NCI-H1105 (cell line): ENCODE measurements at regions not wholly inside any gene's neighbourhood (a gene's known extent, or its start where the extent isn't known, plus 50 kb on each side); places are given as distances from the start of the nearest gene placed in this dataset.
"Not testable (repeated sequence)": the region's sequence is repeated elsewhere in the genome, so short reads cannot be mapped to it uniquely, and the experiment has no call there.

Source experiments
- DNase-seq: peaks from one replicate; lab custom pipeline; 2025; lab: John Stamatoyannopoulos, UW

DNA sequence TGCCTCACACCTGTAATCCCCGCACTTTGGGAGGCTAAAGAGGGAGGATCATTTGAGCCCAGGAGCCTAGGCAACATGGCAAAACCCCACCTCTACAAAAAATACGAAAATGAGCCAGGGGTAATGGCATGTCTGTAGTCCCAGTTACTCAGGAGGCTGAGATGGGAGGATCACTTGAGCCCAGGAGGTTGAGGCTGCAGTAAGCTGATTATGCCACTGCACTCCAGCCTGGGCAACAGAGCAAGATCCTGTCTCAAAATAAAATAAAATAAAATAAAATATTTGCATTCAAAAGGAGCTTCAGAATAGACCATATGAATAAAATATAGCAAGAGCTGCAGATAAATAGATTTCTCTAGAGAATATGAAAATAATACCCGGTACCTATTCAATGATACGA lies 71.5 kb upstream of the ATF7IP2 start:
- DNase-seq: no peak

GRCh38 chr16:10314811-10315210 lies 71.0 kb upstream of the ATF7IP2 start:
- DNase-seq: no peak

DNA sequence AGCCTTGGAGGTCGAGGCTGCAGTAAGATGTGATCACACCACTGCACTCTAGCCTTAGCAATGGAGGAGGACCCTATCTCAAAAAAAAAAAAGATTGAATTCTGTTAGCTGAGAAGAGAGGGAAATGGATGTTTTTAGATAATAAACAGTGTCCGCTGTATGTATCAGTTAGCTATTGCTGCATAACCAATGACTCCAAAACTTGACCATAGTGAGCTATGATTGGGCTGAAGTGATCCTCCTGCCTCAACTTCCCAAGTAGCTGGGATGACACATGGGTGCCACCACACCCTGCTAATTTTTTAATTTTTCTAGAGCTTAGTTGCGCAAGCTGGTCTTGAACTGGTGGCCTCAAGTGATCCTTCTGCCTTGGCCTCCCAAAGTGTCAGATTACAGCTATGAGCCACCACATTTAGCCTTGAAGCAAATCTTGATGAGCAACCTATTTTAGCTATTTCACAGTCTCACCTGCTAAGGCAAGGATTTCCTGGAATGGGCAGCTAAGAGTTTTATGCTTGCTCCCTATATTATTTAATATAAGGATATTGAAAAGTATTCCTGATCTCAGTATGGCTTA lies 68.3 kb upstream of the ATF7IP2 start:
- DNase-seq: no peak

DNA sequence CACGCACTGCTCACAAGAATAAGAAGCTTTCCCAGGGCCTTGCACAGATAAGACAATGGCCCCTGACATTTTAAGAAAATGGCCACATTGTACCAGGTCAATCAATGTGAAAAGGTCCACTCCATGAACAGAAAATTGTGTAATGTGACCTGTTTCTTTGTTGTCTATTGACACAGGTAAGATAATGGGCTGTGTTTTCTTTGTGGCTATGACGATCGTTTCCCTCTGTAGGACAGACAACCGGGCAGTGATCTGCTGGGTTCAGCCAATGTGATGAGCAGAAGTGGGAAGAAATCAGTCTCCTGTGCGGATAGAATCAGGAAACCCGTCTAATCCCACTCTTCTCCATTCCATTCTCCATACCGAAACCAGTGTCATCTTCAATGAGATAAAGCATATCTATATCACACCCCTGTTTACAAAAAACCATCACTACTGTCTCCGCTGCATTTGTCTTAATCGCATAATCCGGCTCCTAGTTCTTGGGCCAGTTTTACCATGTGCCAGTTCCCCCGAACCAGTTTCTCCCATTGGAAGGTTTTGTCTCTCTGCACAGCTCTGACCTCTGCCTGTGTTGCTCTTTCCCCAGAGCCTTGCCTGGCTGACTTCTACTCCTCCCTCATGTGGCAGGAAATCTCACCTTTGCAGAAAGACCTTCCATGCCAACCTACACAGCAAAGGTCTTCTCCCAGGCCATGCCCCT lies 66.9 kb upstream of the ATF7IP2 start:
- no peak for DNase-seq

- no peak for DNase-seq
Measured at GRCh38 chr16:10321407-10322387, 64.2 kb upstream of the ATF7IP2 start.

DNA sequence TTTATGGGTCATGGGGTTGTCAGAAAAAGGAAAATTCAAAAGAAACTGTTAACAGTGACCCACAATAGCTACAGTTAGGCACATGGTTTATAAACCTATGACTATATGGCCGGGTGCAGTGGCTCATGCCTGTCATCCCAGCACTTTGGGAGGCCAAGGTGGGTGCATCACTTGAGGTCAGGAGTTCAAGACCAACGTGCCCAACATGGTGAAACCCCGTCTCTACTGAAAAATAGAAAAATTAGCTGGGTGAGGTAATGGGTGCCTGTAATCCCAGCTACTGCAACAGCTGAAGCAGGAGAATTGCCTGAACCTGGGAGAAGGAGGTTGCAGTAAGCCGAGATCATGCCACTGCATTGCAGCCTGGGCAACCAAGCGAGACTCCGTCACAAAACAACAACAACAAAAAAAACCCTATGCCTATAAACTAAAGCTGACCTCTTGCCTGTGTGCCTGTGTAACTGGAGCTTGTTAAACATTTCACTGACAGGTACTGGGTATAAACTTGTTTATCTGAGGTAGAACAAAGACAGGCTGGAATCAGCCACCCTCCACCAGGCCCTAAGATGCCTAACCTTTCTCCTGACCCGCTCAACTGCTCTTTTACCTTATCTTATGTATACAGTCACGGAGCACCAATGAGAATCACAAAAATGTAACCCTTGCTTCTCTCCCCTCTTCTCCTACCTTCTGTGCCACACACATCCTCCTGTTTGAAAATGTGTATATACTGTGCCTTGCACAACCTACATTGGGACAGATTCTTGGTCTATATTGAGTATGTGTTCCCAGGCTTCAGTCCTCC lies 62.9 kb upstream of the ATF7IP2 start:
- DNase-seq: no peak

- DNase-seq: no peak
Measured at GRCh38 chr16:10323528-10323869, 62.4 kb upstream of the ATF7IP2 start.

DNA sequence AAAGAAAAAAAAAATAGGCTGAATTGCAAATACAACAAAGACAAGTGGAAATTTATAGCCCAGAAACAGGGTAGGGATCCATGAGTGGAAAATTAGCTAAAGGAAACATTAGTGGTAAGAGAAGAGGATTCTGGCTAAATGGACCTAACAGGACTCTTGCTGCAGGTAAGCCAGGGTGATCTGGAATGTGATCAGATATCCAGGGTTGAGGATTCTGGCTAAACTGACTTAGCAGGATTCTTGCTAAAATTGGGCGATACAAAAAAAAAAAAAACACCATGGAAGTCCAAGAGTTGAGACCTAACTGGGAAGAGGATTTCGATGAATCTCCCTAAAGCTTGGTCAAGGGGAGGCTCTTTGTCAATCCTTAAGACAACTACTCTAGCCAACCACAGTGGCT lies 61.7 kb upstream of the ATF7IP2 start:
- no peak for DNase-seq

GRCh38 chr16:10325783-10326543 lies 59.9 kb upstream of the ATF7IP2 start:
- no peak for DNase-seq

DNA sequence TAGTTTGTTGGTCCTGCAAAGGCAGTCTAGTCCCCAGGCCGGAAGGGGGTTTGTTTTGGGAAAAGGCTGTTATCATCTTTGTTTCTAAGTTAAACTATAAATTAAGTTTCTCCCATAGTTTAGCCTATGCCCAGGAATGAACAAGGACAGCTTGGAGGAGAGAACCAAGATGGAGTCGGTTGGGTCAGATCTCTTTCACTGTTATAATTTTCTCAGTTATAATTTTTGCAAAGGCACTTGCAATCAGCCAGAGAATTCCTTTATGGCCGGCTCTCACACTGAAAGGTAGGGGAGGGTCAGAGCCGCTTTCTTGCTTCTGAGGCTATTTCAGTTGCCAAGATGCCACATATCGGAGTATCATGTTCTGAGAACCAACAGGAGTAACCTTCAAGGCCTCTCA lies 59.2 kb upstream of the ATF7IP2 start:
- DNase-seq: no peak

DNA sequence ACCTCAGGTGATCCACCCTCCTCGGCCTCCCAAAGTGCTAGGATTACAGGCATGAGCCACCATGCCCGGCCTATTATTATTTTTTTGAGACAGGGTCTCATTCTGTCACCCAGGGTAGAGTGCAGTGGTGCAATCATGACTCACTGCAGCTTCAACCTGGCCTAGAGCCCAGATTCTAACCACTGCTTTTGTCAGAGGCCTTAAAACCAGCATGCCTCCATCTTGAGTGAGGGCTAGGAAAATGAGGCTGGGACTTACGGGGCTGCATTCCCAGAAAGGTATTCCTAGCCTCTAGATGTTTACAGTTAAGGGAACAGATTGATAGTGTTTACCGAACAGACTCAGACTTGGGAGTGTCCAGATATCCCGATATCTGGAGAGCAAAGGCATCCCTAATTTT lies 57.6 kb upstream of the ATF7IP2 start:
- DNase-seq: not testable (repeated sequence)

DNA sequence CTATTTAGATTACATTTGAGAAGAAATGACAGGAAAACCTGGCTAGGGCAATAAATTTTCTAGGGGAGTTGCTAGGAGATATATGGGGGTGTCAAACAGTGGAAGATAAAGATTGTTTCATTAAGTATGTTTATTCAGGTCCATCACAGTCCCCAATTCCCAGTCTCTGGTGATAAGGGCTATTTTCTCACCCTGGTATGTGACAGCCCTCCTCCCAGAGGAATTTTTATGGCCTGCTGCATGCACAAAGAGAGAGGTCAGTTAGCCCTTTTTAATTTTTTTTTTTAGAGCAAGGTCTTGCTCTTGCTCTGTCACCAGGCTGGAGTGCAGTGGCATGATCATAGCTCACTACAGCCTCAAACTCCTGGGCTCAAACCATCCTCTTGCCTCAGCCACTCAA lies 53.6 kb upstream of the ATF7IP2 start:
- DNase-seq: no peak

DNA sequence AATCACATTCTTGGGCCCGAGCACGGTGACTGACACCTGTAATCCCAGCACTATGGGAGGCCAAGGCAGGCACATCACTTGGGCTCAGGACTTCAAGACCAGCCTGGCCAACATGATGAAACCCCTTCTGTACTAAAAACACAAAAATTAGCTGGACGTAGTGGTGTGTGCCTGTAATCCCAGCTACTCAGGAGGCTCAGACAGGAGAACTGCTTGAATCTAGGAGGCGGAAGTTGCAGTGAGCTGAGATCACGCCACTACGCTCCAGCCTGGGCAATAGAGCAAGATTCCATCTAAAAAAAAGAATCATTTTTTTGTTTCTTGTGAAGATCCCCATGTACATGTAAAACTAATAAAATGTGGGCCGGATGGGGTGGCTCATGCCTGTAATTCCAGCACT lies 53.1 kb upstream of the ATF7IP2 start:
- DNase-seq: no peak

- DNase-seq: no peak
Measured at GRCh38 chr16:10333321-10334032, 52.4 kb upstream of the ATF7IP2 start.

- no peak for DNase-seq
Measured at GRCh38 chr16:10335681-10336080, 50.2 kb upstream of the ATF7IP2 start.
